Natural killer cell treated with Interleukin-12 subunit alpha and Interleukin-12 subunit beta and Interleukin-15 and Interleukin-18, amount 100 ng/mL, for 72 hours (primary cell): ENCODE measurements at regions not wholly inside any gene's neighbourhood (a gene's known extent, or its start where the extent isn't known, plus 50 kb on each side); places are given as distances from the start of the nearest gene placed in this dataset.

ENCODE experiments used
- ATAC-seq, 2 donors: fragments of 150-1000 bp; cut with Tn5 transposase in 1 of 2; sonication (Bioruptor Pico), chemical (Tn5 transposase) in 1 of 2; 2 replicates each; pipeline ENCODE4 v1.10.0; 2021
- DNase-seq: peaks from one replicate; pipeline ENCODE4 v3.0.0; 2022; ENCODE audit warnings: low spot score
- H3K27ac Mint-ChIP-seq, 2 donors: 1 replicate in 1 of 2; 2 replicates in 1 of 2; pipeline ENCODE4 v1.8.0; 2022; ENCODE audit warnings: mixed read lengths in 2 of 2, mild to moderate bottlenecking in 1 of 2, moderate library complexity in 1 of 2
- H3K27me3 Mint-ChIP-seq, 2 donors: 1 replicate in 1 of 2; 2 replicates in 1 of 2; pipeline ENCODE4 v1.8.0; 2022; ENCODE audit warnings: mixed read lengths in 2 of 2
- H3K36me3 Mint-ChIP-seq: one replicate; pipeline ENCODE4 v1.8.0; 2022; ENCODE audit warnings: mixed read lengths
- H3K4me1 Mint-ChIP-seq, 2 donors: 1 replicate in 1 of 2; 2 replicates in 1 of 2; pipeline ENCODE4 v1.8.0; 2022; ENCODE audit warnings: low read depth in 2 of 2, mixed read lengths in 2 of 2, mild to moderate bottlenecking in 1 of 2
- H3K4me3 Mint-ChIP-seq: one replicate; pipeline ENCODE4 v1.8.0; 2022; ENCODE audit warnings: mixed read lengths
- H3K9me3 Mint-ChIP-seq: 2 replicates; pipeline ENCODE4 v1.8.0; 2022; ENCODE audit warnings: mixed read lengths

DNA sequence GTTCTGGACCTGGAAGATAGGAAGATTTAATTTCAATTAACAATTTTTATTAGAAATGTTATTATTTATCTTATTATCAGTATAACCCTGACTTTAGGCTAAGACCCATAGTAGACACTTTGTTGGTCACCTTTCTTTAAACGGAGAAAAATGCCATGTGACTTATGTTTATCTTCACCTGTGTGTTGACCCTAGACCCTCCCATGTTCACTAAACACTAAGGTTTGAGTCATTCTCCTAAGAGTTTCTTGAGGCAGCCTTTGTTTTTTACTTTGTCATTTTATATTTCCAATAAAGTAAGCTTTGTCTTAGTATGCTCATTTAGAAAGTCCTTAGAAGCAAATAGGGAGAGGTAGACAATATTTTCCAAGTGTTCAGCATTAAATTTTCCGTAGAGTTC is 771.7 kb downstream of the METTL15 start:
- Mint-ChIP-seq H3K4me3 (no peak overlapping the region), H3K27ac (no peak overlapping the region), H3K9me3 (peaks cover 18% of the 10 kb centered on the region), H3K27me3 (no peaks in the 10 kb centered on the region), H3K36me3 (peaks cover 18% of the 10 kb centered on the region), H3K4me1 (no peaks in the 10 kb centered on the region)
- DNase-seq (no peak), ATAC-seq (no peak)

DNA sequence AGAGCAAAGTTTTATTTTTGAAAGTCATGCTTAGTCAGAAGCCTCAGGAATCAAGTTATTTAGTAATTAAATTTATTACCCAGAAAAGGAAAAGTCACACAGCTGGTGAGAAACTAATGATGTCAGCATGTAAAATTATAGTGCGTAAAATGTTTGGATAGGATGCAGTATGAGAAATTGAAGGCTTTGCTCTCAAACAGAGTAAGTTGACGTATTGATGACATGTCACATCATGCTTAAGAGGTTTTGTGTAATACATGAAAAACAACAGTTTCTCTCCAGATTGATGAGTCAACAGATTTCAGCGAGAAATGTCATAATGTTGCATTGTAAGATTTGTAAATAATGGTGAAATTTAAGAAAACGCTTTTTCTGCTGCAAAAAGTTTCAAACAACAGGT is 769.8 kb downstream of the METTL15 start:
- ATAC-seq: no peak
- no peaks in the 10 kb centered on the region for H3K27me3 Mint-ChIP-seq

GRCh38 chr11:28877340-28877739 is 769.2 kb downstream of the METTL15 start:
- H3K27ac Mint-ChIP-seq: no peak overlapping the region
- peaks cover 3% of the 10 kb centered on the region for H3K36me3 Mint-ChIP-seq
- no peak overlapping the region for H3K4me3 Mint-ChIP-seq
- no peaks in the 10 kb centered on the region for H3K4me1 Mint-ChIP-seq
- ATAC-seq (no peak), DNase-seq (no peak)
- H3K27me3 Mint-ChIP-seq: no peaks in the 10 kb centered on the region
- peaks cover 6% of the 10 kb centered on the region for H3K9me3 Mint-ChIP-seq

More for the DNA sequence above, 769.8 kb downstream of the METTL15 start:
- Mint-ChIP-seq H3K4me3 (no peak overlapping the region), H3K4me1 (no peaks in the 10 kb centered on the region), H3K36me3 (peaks cover 6% of the 10 kb centered on the region), H3K9me3 (peaks cover 11% of the 10 kb centered on the region), H3K27ac (no peak overlapping the region)
- DNase-seq: no peak

DNA sequence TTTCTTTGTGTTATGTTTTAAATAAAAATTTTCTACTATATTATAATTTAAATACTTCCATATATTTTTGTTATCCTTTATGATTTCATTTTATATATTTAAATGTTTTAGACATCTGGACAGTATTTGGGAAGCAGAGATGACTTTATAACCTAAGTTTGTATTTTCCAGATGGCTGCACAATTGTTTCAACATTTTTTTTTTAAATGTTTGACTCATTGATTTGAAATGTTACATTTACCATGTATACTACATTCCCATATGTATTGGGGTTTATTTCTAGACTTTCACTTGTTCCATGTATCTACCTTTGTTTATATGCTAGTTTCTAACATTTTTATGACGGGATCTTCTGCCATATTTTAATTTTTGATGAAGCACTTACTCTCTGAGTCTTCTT is 766.5 kb downstream of the METTL15 start:
- Mint-ChIP-seq H3K27ac (no peak overlapping the region), H3K27me3 (no peaks in the 10 kb centered on the region), H3K4me3 (no peak overlapping the region), H3K9me3 (peaks cover 4% of the 10 kb centered on the region), H3K36me3 (no peaks in the 10 kb centered on the region), H3K4me1 (no peaks in the 10 kb centered on the region)
- no peak for ATAC-seq
- no peak for DNase-seq

GRCh38 chr11:28871090-28871489 is 762.9 kb downstream of the METTL15 start:
- no peak overlapping the region for H3K27ac Mint-ChIP-seq
- H3K9me3 Mint-ChIP-seq: peaks cover 6% of the 10 kb centered on the region
- H3K36me3 Mint-ChIP-seq: no peaks in the 10 kb centered on the region
- DNase-seq: no peak
- H3K27me3 Mint-ChIP-seq: no peaks in the 10 kb centered on the region
- H3K4me1 Mint-ChIP-seq: no peaks in the 10 kb centered on the region
- no peak overlapping the region for H3K4me3 Mint-ChIP-seq
- no peak for ATAC-seq

- Mint-ChIP-seq H3K36me3 (no peaks in the 10 kb centered on the region), H3K9me3 (peaks cover 18% of the 10 kb centered on the region), H3K4me3 (no peak overlapping the region), H3K27ac (no peak overlapping the region), H3K4me1 (no peaks in the 10 kb centered on the region), H3K27me3 (no peaks in the 10 kb centered on the region)
- no peak for ATAC-seq
- DNase-seq: no peak
Measured at GRCh38 chr11:28863422-28863821, 755.2 kb downstream of the METTL15 start.

GRCh38 chr11:28860893-28861292 is 752.7 kb downstream of the METTL15 start:
- ATAC-seq (no peak), DNase-seq (no peak)
- no peak overlapping the region for H3K27ac Mint-ChIP-seq
- H3K4me3 Mint-ChIP-seq: no peak overlapping the region
- H3K4me1 Mint-ChIP-seq: no peaks in the 10 kb centered on the region
- no peaks in the 10 kb centered on the region for H3K27me3 Mint-ChIP-seq
- peaks cover 24% of the 10 kb centered on the region for H3K9me3 Mint-ChIP-seq
- peaks cover 5% of the 10 kb centered on the region for H3K36me3 Mint-ChIP-seq

DNA sequence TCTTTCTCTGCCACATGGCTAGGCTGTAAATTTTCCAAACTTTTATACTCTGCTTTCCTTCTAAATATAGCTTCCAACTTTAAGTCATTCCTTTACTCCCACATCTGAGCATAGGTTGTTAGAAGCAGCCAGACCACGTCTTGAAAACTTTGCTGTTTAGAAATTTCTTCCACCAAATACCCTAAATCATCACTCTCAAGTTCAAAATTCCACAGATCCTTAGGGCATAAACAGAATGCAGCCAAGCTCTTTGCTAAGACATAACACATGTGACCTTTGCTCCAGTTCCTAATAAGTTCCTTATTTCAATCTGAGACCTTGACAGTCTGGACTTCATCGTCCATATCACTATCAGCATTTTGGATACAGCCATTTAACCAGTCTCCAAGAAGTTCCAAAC is 749.9 kb downstream of the METTL15 start:
- Mint-ChIP-seq H3K36me3 (peaks cover 5% of the 10 kb centered on the region), H3K27me3 (no peaks in the 10 kb centered on the region), H3K27ac (no peak overlapping the region), H3K4me3 (no peak overlapping the region), H3K9me3 (peaks cover 23% of the 10 kb centered on the region), H3K4me1 (no peaks in the 10 kb centered on the region)
- ATAC-seq (no peak), DNase-seq (no peak)

GRCh38 chr11:28849053-28849452 is 740.9 kb downstream of the METTL15 start:
- Mint-ChIP-seq H3K27me3 (no peaks in the 10 kb centered on the region), H3K36me3 (peaks cover 6% of the 10 kb centered on the region), H3K9me3 (peaks cover 13% of the 10 kb centered on the region), H3K4me1 (no peaks in the 10 kb centered on the region), H3K4me3 (no peak overlapping the region), H3K27ac (no peak overlapping the region)
- ATAC-seq (no peak), DNase-seq (no peak)

DNA sequence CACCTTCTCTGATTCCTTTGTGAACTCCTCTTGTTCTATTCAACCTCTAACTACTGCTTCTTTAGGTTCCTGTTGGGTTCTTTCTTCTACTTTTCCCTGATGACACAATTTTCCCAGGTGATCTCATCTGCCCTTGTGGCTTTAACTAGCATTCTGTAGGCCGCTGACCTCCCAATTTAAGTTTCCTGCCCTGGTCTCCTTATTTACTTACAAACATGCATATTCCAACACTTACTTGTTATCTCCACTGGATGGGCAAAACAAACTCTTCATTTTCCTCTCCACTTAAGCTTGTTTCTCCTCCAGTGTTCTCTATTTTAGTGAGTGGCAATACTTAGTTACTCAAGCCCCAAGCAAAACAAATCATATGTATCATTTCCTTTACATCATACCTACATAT is 734.5 kb downstream of the METTL15 start:
- peaks cover 5% of the 10 kb centered on the region for H3K9me3 Mint-ChIP-seq
- H3K4me1 Mint-ChIP-seq: no peaks in the 10 kb centered on the region
- H3K27me3 Mint-ChIP-seq: no peaks in the 10 kb centered on the region
- H3K36me3 Mint-ChIP-seq: no peaks in the 10 kb centered on the region
- no peak for DNase-seq
- no peak overlapping the region for H3K27ac Mint-ChIP-seq
- no peak for ATAC-seq
- no peak overlapping the region for H3K4me3 Mint-ChIP-seq

DNA sequence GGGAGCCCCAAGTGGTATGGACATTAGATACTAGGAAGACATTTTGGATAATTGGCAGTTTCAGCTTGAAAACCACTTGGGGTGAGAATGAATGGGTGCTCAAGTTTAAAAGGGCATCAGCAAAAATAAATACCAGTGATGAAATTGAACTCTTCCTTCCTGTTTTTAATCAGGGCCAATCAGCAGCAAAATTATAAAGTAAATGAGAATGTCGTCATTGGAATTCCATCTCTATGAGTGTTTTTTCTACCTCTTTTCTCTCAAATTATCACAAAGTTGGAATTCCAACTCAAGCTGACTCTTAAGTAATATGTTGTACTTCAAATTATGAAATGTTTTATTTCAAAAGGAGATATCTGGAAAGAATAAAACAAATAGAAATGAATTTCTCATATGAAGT is 730.6 kb downstream of the METTL15 start:
- H3K4me1 Mint-ChIP-seq: no peaks in the 10 kb centered on the region

GRCh38 chr11:28837599-28837998 is 729.4 kb downstream of the METTL15 start:
- Mint-ChIP-seq H3K27me3 (no peaks in the 10 kb centered on the region), H3K27ac (no peak overlapping the region), H3K9me3 (peaks cover 8% of the 10 kb centered on the region), H3K4me3 (no peak overlapping the region), H3K36me3 (no peaks in the 10 kb centered on the region), H3K4me1 (no peaks in the 10 kb centered on the region)
- ATAC-seq (no peak), DNase-seq (no peak)

More for the DNA sequence above, 730.6 kb downstream of the METTL15 start:
- peaks cover 5% of the 10 kb centered on the region for H3K9me3 Mint-ChIP-seq
- H3K36me3 Mint-ChIP-seq: no peaks in the 10 kb centered on the region
- no peak overlapping the region for H3K4me3 Mint-ChIP-seq
- no peak overlapping the region for H3K27ac Mint-ChIP-seq
- ATAC-seq (no peak), DNase-seq (no peak)
- no peaks in the 10 kb centered on the region for H3K27me3 Mint-ChIP-seq

DNA sequence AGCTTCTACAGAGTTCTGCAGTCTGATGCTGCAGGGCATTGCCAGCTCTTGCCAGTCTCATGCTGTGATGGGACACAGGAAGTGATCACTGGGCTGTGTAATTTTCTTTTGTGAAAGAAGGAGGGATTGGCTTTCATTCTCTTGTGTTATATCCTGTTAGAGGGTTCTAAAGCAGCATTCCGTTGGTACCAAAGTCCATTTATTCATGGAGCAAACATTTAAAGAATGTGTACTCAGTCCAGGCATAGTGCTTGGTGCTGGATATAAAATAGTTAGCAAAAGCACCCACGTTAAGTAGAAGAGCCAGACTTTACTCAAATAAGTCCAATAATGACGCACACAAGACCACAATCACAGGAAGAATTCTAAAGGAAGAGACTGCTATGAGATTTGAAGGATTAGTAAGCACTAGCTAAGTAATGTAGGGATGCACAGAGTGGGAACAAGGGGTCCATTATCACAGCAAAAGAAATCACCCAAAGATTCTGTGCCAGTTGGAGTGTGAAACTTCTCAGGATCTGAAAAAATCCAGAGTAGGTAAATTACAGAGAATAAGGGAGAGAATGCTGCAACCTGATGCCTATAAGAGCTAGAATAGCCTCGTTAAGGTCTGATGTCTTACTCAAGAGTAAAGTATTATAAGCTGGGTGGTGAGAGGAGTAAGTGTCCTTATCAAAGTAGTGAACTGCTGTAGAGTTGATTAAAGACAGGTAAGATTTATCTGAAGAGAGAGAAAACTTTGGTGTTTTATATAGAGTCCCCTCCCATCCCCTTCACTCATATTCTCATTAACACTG is 728.3 kb downstream of the METTL15 start:
- Mint-ChIP-seq H3K27me3 (no peaks in the 10 kb centered on the region), H3K27ac (no peak overlapping the region), H3K36me3 (no peaks in the 10 kb centered on the region), H3K9me3 (peaks cover 8% of the 10 kb centered on the region), H3K4me3 (no peak overlapping the region), H3K4me1 (no peaks in the 10 kb centered on the region)
- no peak for DNase-seq
- ATAC-seq: no peak

- Mint-ChIP-seq H3K27ac (no peak overlapping the region), H3K4me3 (no peak overlapping the region), H3K27me3 (no peaks in the 10 kb centered on the region), H3K9me3 (peaks cover 8% of the 10 kb centered on the region), H3K4me1 (no peaks in the 10 kb centered on the region), H3K36me3 (no peaks in the 10 kb centered on the region)
- no peak for DNase-seq
- ATAC-seq: no peak
Measured at GRCh38 chr11:28835790-28836189, 727.6 kb downstream of the METTL15 start.

- Mint-ChIP-seq H3K9me3 (peaks cover 8% of the 10 kb centered on the region), H3K27me3 (no peaks in the 10 kb centered on the region), H3K36me3 (no peaks in the 10 kb centered on the region), H3K27ac (no peak overlapping the region), H3K4me3 (no peak overlapping the region), H3K4me1 (no peaks in the 10 kb centered on the region)
- no peak for DNase-seq
- ATAC-seq: no peak
Measured at GRCh38 chr11:28835317-28835716, 727.1 kb downstream of the METTL15 start.
